Astrocyte (in vitro differentiated cells and primary cell): ENCODE measurements at regions not wholly inside any gene's neighbourhood (a gene's known extent, or its start where the extent isn't known, plus 50 kb on each side); places are given as distances from the start of the nearest gene placed in this dataset.

Experiments used
- CTCF ChIP-seq: IDR thresholded peaks from 2 replicates; pipeline ENCODE4 v1.5.1; 2011; ENCODE audit warnings: low read depth, mild to moderate bottlenecking, inconsistent platforms, low read length, moderate library complexity; ENCODE audit not compliant: insufficient read depth
- EZH2 ChIP-seq: IDR thresholded peaks from 2 replicates; pipeline ENCODE4 v1.6.1; 2012; ENCODE audit warnings: mild to moderate bottlenecking, low read length, inconsistent platforms; ENCODE audit not compliant: insufficient read depth

GRCh38 chr2:56753182-56753581, 569.4 kb downstream of the CCDC85A start:
- TF ChIP-seq EZH2: no peak
- TF ChIP-seq CTCF: no peak
